Fibroblast of gingiva (primary cell): ENCODE measurements at regions not wholly inside any gene's neighbourhood (a gene's known extent, or its start where the extent isn't known, plus 50 kb on each side); places are given as distances from the start of the nearest gene placed in this dataset.
"Not testable (repeated sequence)": the region's sequence is repeated elsewhere in the genome, so short reads cannot be mapped to it uniquely, and the experiment has no call there.

Experiments
- DNase-seq: peaks from one replicate; pipeline ENCODE4 v3.0.0-alpha.2; 2011; ENCODE audit warnings: low read depth

DNA sequence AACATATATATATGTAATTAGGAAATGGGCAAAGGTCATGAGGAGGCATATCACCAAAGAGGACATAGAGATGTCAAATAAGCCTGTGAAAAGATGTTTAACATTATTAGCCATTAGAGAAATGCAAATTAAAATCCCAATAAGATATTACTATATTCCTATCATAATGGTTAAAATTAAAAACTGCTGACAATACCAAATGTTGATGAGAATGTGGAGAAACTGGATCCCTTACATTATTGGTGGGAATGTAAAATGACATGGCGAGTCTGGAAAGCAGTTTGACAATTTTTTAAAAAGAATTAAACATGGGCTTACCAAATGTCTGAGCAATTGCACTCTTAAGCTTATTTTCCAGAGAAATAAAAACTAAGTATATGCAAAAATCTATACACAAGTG is 1821.6 kb upstream of the C9orf72 start:
- no peak for DNase-seq

DNA sequence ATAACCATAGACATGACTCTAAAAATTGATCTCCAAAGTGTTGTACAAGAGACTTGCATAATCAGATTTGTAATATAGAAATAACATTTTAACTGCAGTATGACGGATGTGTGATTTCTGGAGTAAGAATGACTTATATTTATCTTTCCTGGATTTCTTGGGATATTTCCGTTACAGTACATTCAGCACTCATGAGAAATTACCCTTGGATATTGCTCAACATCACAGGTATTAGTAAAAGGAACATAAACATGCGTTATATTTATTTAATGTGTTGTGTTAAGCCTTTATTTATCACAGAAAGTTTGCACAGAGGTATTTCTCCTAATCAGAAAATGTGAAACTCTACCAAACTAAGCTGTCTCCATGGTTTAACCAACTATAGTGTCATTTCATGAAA is 1823.9 kb upstream of the C9orf72 start:
- no peak for DNase-seq

DNA sequence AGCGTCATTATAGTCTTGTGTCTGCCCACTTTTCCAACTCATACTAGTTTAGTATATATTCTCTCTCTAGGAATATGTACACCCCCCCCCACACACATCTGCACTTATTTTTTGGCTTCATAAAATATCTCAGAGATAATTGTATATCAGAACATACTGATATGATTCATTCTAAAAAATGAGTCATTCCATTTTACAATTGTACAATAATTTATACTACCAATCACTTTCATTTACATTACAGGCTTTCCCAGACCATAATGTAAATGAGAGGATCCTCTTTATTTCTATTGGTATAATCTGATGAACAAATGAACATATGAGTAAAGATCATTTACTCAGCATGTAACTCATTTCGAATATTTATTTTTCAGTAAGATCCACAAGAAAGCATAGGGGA is 1842.9 kb upstream of the C9orf72 start:
- DNase-seq: no peak

DNA sequence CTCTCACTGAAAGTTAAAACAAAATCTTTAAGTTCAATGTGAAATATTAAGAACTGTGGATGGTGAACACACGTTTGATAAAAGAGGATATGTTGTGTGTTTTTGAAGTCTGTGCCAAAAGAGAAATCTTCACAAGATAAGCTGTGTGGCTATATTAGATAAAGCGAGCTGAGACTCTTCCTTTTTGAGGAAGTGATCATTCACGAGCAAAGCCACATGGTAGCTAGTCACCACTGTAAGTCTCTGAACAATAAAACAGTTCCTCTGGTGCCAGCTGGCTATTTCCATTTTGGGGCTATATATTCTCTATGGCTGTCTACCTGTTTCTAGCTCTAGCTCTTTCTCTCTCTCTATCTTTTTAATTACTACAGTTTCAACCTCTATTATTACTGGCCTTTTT is 1849.2 kb upstream of the C9orf72 start:
- no peak for DNase-seq

DNA sequence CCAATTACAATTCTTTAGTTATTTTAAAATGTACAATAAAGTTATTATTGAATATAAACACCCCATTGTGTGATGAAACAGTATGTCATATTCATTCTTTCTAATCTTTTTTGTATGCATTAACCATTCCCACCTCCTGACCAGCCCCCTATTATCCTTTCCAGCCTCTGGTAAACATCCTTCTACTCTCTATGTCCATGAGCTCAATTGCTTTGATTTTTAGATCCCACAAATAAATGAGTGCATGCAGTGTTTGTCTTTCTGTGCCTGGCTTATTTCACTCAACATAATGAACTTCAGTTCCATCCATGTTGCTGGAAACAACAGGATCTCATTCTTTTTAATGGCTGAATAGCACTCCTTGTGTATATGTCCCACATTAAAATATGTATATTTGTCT is 1858.9 kb upstream of the C9orf72 start:
- no peak for DNase-seq

DNA sequence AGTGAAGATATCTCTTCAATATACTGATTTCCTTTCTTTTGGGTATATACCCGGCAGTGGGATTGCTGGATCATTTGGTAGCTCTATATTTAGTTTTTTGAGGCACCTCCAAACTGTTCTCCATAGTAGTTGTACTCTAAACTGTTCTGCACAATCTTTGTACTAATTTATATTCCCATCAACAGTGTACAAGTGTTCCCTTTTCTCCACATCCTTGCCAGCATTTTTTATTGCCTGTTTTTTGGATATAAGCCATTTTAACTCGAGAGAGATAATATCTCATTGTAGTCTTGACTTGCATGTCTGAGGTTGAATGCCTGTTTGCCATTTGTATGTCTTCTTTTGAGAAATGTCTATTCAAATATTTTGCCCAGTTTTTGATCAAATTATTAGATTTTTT is 1859.4 kb upstream of the C9orf72 start:
- not testable (repeated sequence) for DNase-seq

DNA sequence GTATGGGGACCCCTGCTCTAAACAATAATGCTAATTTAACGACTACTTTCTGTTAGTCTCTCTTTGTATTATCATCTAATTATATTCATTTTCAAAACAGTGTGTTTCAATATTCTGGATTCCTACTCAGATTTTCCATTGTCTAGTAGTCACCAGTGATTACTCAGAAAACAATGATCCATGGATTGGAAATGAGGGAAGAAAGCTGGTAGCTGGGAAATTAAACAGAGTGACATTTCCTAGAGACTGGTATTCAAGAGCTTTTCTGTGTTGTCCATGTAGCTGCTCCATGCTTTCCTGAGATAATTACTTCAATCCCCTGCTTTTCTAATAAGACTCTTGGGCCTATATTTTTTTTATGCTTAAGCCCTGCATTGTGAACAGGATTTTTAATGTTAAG is 1862.1 kb upstream of the C9orf72 start:
- DNase-seq: no peak

DNA sequence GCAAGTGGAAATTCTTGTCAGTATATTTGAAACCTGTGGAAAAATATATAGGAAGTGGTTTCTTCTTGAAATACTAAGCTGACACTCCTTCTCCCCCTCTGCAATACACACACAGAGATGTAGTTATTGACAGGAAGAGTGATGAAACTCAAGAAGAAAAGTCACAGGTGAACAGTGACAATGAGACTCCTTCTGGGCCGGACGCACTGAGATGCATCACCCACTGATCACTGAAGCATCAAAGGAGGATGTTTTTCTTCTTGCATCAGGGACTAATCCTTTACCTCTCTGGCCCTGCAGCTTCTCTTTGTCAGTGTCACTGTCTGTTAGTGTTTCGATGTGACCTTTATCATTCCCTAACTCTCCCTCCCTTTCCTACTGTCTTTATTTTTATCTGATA is 1864.2 kb upstream of the C9orf72 start:
- no peak for DNase-seq

DNA sequence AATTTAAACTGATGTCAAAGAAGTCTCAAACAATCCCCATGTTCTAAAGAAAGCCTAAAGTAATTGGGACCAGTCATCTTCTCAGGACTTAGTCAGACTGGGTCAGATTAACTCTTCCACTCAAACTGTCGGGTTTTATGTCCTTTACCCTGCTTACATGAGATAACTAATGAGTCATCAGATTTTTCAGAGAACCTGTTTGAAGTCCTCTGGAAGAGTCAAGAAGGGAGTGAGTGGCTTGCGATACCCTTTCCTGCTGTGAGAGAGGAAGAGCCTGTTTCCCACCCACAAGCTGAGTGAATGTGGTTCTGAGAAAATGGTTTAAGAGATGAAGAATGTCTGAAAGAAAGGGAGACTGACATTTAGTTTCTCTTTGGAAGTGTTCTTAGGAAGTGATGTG is 1866.7 kb upstream of the C9orf72 start:
- DNase-seq: no peak

DNA sequence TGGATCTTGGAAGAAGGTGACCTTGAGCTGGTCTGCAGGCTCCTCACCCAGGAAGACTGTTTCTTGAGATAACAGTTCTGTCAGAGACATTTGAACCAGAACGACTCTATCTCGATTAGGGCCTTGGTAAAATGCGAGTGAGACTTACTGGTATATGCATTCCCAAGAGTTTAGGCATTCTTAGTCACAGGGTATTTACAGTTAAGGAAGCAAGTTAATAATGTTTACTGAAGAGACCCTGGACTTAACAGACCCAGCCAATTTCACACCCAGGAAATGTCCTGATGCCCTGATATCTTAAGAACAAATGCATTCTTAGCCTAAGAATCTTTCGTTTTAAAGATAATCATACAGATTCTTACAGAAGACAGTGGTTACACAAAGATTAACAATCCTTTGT is 1867.2 kb upstream of the C9orf72 start:
- no peak for DNase-seq

DNA sequence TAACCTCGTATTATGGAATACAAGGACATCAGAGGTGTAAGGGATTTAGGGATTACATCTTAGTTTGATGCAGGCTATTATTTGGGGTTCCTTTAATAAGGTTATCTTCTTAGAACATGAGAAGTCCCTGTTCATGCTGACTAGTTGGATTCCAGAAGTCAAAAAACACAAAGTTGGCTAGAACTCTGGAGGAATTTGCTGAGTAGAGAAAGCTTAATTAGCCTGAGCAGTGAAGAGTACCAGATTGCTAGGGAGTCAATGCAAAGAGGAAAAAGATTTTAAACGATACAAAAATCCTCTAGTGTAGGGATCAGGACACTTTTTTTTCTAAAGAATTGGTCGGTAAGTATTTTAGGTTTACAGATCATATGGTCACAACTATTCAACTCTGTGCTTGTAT is 1872.5 kb upstream of the C9orf72 start:
- no peak for DNase-seq

DNA sequence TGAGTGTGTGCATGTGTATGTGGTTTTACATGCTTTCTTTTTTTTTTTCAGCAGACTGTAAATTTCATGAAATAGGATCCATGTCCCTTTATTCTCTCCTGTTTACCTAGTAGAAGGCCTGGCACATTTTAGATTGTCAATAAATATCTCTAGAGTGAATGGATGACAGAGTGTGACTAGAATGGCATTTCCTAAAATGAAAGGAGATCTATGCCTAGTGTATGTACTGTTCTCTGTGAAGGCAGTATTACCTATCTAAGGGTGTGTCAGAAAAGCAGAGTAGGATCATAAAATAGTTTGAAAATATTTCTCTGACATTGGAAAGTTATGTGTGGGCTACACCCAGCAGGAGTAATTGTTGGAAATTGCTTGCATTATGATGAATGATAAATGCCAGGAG is 1876.0 kb upstream of the C9orf72 start:
- DNase-seq: no peak

DNA sequence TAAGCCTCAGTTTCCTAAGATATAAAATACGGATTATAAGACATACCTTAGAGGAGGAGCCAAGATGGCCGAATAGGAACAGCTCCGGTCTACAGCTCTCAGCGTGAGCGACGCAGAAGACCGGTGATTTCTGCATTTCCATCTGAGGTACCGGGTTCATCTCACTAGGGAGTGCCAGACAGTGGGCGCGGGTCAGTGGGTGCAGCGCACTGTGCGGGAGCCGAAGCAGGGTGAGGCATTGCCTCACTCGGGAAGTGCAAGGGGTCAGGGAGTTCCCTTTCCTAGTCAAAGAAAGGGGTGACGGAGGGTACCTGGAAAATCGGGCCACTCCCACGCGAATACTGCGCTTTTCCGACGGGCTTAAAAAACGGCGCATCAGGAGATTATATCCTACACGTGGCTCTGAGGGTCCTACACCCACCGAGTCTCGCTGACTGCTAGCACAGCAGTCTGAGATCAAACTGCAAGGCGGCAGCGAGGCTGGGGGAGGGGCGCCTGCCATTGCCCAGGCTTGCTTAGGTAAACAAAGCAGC is 1877.1 kb upstream of the C9orf72 start:
- not testable (repeated sequence) for DNase-seq

DNA sequence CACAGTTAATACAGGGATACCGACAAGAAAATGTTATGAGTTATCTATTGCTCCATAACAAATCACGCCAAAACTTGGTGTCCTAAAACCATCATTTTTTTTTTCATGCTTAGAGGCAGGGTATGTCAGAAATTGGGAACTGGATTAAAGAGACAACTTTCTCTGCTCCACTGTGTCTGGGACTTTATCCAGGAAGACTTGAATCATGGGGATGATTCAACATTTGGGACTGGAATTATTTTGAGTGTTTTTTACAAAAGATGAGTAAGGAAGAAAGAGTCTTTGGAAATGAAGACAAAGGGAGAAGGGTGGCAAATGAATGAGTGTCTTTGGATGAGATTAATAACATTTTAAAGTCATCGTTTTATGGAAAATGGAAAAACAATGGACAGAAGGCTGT is 1883.7 kb upstream of the C9orf72 start:
- no peak for DNase-seq

DNA sequence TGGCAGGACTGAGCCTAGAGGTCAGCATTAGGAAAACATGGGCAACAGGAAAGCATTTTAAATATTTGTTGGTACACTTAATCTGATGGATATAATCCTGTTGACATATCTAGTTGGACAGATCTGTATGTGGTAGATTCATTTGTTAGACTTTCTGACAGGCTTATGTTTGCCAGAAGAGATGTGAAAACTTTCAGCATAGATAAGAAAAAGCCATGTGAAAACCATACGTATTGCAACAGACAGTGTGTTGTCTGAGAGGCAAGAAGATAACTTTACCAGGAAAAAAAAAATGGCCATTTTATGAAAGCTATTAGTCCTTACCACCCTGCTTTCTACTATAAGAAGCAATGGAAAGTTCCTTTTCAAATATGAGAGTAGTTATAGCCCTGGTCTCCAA is 1902.2 kb upstream of the C9orf72 start:
- no peak for DNase-seq

DNA sequence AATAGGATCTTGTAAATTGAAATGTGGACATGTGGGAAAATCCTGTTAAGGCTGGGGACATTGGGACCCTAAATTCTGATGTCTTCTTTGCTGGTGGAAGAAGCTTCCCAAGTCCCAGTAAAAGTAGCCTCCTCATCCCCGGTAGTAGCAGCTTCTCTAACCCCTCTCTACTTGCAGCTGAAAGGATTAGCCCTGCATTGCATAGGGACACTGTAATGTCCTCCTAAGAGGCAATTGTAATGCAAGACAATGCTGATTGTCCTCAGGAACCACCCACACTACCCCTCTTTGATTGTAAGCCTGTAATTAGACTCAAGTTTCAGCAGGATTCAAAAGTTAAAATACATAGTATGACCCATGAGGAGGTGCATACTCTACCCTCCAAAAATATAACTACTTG is 1938.4 kb upstream of the C9orf72 start:
- DNase-seq: no peak

DNA sequence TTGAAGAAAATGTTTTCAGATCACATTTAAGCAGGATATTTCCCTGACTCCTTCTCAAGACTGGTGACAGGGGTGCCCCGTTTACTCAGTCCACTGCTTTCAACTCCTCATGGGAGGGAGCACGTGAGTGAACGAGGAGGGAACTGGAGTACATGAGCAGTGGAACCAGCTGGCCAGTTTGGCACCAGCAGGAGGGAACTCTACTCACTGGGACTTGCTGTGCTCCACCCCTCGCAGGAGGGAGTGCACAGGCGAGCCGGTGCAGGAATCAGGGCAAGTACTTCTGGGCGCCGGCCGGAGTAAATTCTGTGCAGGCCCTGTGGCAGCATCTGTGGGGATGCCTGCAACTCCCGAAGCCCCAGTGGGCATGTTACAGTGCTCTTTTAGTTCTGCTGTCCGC is 1941.1 kb upstream of the C9orf72 start:
- no peak for DNase-seq

DNA sequence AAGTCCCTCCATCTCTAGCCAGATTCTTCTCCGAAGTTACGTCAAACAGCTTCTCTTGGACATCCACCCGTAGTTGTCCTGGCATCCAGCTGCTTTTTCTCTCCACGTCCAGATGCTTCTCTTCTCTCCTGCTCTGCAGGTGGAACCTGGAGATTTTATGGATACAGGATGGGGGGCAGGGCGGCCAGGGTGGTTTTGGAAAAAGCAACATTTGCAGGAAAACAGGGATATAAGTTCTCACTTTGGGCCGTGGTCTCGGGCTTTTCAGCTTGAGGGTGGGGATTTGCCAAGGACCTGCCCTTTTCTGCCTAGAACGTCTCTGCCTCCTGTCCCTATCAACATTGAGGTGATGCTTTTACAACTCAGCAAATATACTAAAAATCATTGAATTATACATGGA is 1941.6 kb upstream of the C9orf72 start:
- no peak for DNase-seq

DNA sequence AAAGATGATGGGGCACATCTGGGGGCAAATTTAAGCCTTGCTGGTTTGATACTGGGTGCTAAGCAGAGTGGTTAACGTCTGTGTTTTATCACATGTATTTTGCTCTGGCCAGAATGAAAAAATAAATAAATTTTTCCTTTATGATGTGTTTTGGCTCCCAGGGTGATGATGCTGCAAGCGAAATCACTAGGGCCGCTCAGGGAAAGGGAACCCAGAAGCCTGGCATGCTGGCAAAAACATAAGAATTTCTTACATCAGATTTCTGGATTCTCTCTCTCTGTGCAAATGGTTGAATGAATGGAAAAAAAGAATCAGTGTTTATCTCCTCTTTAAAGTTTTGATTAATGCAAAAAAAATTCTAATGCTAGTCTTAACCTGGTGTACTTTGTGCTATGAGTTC is 1975.2 kb upstream of the C9orf72 start:
- no peak for DNase-seq

DNA sequence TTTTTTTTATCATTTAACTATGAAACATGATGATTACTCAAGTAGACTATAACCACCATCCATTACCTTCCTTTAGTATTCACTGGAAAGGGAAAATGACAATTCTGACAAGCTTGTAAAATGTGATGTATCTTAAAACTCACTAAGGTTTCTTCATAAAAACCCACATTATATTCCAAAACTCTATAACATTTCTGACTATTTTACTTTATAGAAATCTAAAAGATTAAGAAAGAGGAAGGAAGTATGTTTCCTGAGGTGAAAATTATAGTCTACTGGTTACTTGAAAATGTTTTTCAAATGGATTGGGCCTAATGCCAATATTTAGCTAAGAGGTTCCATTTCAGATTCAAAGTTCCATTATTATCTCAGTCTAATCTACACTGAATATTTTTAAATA is 1982.2 kb upstream of the C9orf72 start:
- no peak for DNase-seq

DNA sequence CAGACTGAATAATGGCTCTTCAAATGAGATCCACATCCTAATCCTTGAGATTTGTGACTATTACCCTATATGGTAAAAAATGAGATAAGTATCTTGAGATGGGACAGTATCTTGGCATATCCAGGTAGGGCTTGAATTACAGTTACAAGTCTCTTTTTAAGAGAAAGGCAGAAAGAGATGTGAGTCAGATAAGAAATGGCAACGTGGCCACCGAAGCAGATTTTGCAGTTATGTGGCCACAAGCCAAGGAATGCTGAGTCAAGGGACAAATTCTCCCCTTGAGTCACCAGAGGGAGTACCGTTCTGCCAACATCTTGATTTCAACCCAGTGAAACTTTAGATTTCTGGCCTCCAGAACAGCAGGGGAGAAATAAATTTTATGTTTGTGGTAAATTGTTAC is 1983.0 kb upstream of the C9orf72 start:
- no peak for DNase-seq

DNA sequence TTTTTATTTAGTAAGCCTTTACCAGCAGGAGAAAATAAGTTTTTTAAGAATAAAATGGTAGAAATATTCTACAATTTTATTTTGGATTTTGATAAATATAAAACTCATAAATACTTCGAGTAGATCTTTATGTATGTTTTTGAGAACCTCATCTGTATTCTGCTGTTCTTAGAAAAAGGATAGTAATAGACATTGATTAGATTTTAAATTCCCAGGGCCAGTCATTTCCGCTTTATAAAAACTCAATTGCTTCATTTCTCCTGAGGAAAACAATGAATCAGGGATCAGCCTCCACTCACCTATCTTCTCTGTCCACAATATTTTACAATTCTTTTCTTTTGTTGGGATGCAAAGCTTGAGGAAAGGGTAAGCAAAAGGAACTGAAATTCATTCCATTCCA is 1983.5 kb upstream of the C9orf72 start:
- no peak for DNase-seq

DNA sequence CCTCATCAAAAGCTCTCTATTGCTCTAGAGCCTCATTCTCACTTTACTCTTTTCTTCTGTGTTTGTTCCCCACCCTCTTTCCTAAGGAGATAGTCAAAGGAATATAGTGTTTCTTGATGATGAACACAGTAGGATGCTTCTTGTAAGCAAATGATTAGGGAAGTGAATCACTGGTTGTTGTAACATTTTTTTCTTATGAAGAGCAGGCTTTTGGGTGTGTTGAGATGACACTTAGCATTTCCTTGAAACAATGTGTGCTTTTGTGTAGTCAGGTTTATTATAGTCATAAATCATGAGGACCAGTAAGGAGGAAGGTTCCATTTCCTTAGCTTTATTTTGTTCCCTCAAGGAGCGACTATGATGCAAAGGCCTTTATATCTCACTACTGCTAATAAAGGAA is 1991.3 kb upstream of the C9orf72 start:
- DNase-seq: no peak

DNA sequence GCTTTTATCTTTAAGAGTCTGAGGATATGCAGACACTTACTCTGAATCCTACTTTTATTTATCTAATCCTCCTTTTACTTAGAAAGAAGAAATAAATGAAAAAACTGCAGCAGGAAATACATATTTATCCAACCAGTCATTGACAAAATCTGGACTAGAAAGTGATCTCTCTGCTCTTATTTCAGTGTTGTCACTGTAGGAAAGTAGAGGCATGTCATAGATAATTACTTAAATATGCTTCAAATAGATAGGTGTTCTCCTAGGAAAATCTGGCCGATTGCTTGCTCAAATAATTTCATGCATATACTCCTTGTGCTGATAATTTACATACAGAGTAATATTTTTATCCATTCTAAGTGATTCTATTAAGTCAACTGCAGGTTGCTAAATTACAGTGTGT is 2001.9 kb upstream of the C9orf72 start:
- no peak for DNase-seq

DNA sequence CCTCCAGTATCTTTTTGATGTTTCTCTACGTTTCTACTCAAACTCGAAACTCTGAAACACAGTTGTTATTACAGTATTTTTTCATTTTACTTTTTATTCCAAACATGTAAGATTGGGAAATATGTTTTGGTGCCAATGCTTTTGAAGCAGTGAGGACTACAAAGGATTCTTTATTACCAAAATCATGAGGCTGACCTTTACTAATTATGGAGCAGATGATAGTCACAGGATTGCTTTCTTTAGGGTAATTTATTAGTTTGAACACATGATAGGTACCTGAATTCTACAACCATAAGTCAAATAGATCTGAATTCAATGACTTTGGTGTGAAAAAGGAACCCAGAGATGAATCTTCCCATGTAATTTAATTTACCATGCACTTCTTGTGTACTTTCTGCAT is 2015.1 kb upstream of the C9orf72 start:
- DNase-seq: no peak
